Ishikawa (cell line): ENCODE measurements at regions not wholly inside any gene's neighbourhood (a gene's known extent, or its start where the extent isn't known, plus 50 kb on each side); places are given as distances from the start of the nearest gene placed in this dataset.

Experiments
- EP300 ChIP-seq: IDR thresholded peaks from 2 replicates; pipeline ENCODE4 v1.6.1; 2012; ENCODE audit warnings: borderline replicate concordance
- FOXM1 ChIP-seq: IDR thresholded peaks from 2 replicates; pipeline ENCODE4 v1.6.1; 2012; ENCODE audit warnings: low read depth, borderline replicate concordance
- MAX ChIP-seq: IDR thresholded peaks from 2 replicates; pipeline ENCODE4 v1.6.1; 2012
- NFIC ChIP-seq: IDR thresholded peaks from 2 replicates; pipeline ENCODE4 v1.6.1; 2012
- REST ChIP-seq: IDR thresholded peaks from 2 replicates; pipeline ENCODE4 v1.6.1; 2012; ENCODE audit warnings: low read depth, mild to moderate bottlenecking
- TAF1 ChIP-seq: IDR thresholded peaks from 2 replicates; pipeline ENCODE4 v1.6.1; 2012; ENCODE audit warnings: low read depth, mild to moderate bottlenecking
- YY1 ChIP-seq: IDR thresholded peaks from 2 replicates; pipeline ENCODE4 v1.6.1; 2012; ENCODE audit warnings: low read depth

GRCh38 chr4:126630230-126630629, 1002.5 kb upstream of the INTU start:
- TF ChIP-seq REST, result no peak
- TF ChIP-seq MAX, result no peak
- no peak for TF ChIP-seq FOXM1
- TF ChIP-seq NFIC, result no peak
- TF ChIP-seq EP300, result no peak
- TF ChIP-seq YY1, result no peak
- TF ChIP-seq TAF1, result no peak
